ENCODE measurements at regions not wholly inside any gene's neighbourhood (a gene's known extent, or its start where the extent isn't known, plus 50 kb on each side); places are given as distances from the start of the nearest gene placed in this dataset.

- no peak for DNase-seq
These were observed 101.0 kb downstream of the ZNF608 start for GRCh38 chr5:124645396-124645795.

GRCh38 chr5:124644582-124644981, 101.9 kb downstream of the ZNF608 start:
- DNase-seq = no peak

GRCh38 chr5:124644138-124644537, 102.3 kb downstream of the ZNF608 start:
- no peak for DNase-seq

GRCh38 chr5:124643336-124643735, 103.1 kb downstream of the ZNF608 start:
- no peak for DNase-seq

GRCh38 chr5:124642151-124642550, 104.3 kb downstream of the ZNF608 start:
- no peak for DNase-seq

GRCh38 chr5:124641154-124641792, 105.2 kb downstream of the ZNF608 start:
- DNase-seq = no peak

- DNase-seq = no peak
These were observed 107.3 kb downstream of the ZNF608 start for GRCh38 chr5:124639095-124639665.

GRCh38 chr5:124637011-124637410, 109.4 kb downstream of the ZNF608 start:
- DNase-seq = no peak

GRCh38 chr5:124634741-124635323, 111.6 kb downstream of the ZNF608 start:
- no peak for DNase-seq

- DNase-seq = no peak
These were observed 112.2 kb downstream of the ZNF608 start for GRCh38 chr5:124634228-124634739.

GRCh38 chr5:124633209-124633608, 113.2 kb downstream of the ZNF608 start:
- no peak for DNase-seq

- DNase-seq = no peak
These were observed 114.4 kb downstream of the ZNF608 start for GRCh38 chr5:124631874-124632550.

- no peak for DNase-seq
These were observed 115.4 kb downstream of the ZNF608 start for GRCh38 chr5:124630767-124631704.

GRCh38 chr5:124628721-124629596, 117.5 kb downstream of the ZNF608 start:
- no peak for DNase-seq

- no peak for DNase-seq
These were observed 118.4 kb downstream of the ZNF608 start for GRCh38 chr5:124627815-124628595.

- DNase-seq = no peak
These were observed 120.4 kb downstream of the ZNF608 start for GRCh38 chr5:124626053-124626452.

GRCh38 chr5:124623265-124623664, 123.2 kb downstream of the ZNF608 start:
- DNase-seq = no peak

GRCh38 chr5:124622851-124623250, 123.6 kb downstream of the ZNF608 start:
- DNase-seq = no peak

- no peak for DNase-seq
These were observed 125.2 kb downstream of the ZNF608 start for GRCh38 chr5:124621279-124621678.

- no peak for DNase-seq
These were observed 125.7 kb downstream of the ZNF608 start for GRCh38 chr5:124620743-124621142.

Measured in left kidney (tissue), 1 donor.